SK-N-SH treated with all-trans-retinoic acid at 6 μM for 48 hours (cell line): ENCODE measurements at regions not wholly inside any gene's neighbourhood (a gene's known extent, or its start where the extent isn't known, plus 50 kb on each side); places are given as distances from the start of the nearest gene placed in this dataset.

Experiments used
- ARNTL ChIP-seq: fragments of 450-650 bp; formaldehyde crosslinking; IDR thresholded peaks from 2 replicates; pipeline ENCODE4 v1.5.0; 2020; ENCODE audit warnings: low read depth, mild to moderate bottlenecking, moderate library complexity, borderline replicate concordance
- CSRNP3 ChIP-seq: fragments of 250-450 bp; sonication (Bioruptor Pico); IDR thresholded peaks from 2 replicates; pipeline ENCODE4 v1.5.1; 2021; ENCODE audit warnings: mild to moderate bottlenecking, moderate library complexity
- ZFP3 ChIP-seq: fragments of 250-450 bp; sonication (Bioruptor Pico); IDR thresholded peaks from 2 replicates; pipeline ENCODE4 v1.5.0; 2020; ENCODE audit warnings: mild to moderate bottlenecking, moderate library complexity
- ZNF565 ChIP-seq: fragments of 450-650 bp; formaldehyde crosslinking; conservative IDR thresholded peaks from 2 replicates; pipeline ENCODE4 v1.5.0; 2020; ENCODE audit warnings: low read depth, mild to moderate bottlenecking, moderate library complexity
- TF ChIP-seq, protein P1 (sequence below): fragments of 250-450 bp; sonication (Bioruptor Pico); IDR thresholded peaks from 2 replicates; pipeline ENCODE4 v1.5.1; 2020; ENCODE audit warnings: low read depth, mild to moderate bottlenecking, moderate library complexity
- TF ChIP-seq, protein P2 (sequence below): fragments of 250-450 bp; sonication (Bioruptor Pico); IDR thresholded peaks from 2 replicates; pipeline ENCODE4 v1.8.0; 2020; ENCODE audit warnings: mild to moderate bottlenecking, moderate library complexity, borderline replicate concordance

GRCh38 chr2:188676010-188676400 lies 298.2 kb upstream of the COL3A1 start:
- TF ChIP-seq CSRNP3 (CRISPR knock-in tag) (no peak), ZNF565 (CRISPR knock-in tag) (no peak), ZFP3 (no peak), ARNTL (no peak)
- TF ChIP-seq, protein P1, sequence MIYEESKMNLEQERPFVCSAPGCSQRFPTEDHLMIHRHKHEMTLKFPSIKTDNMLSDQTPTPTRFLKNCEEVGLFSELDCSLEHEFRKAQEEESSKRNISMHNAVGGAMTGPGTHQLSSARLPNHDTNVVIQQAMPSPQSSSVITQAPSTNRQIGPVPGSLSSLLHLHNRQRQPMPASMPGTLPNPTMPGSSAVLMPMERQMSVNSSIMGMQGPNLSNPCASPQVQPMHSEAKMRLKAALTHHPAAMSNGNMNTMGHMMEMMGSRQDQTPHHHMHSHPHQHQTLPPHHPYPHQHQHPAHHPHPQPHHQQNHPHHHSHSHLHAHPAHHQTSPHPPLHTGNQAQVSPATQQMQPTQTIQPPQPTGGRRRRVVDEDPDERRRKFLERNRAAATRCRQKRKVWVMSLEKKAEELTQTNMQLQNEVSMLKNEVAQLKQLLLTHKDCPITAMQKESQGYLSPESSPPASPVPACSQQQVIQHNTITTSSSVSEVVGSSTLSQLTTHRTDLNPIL (CRISPR knock-in tag), result no peak
- TF ChIP-seq, protein P2, sequence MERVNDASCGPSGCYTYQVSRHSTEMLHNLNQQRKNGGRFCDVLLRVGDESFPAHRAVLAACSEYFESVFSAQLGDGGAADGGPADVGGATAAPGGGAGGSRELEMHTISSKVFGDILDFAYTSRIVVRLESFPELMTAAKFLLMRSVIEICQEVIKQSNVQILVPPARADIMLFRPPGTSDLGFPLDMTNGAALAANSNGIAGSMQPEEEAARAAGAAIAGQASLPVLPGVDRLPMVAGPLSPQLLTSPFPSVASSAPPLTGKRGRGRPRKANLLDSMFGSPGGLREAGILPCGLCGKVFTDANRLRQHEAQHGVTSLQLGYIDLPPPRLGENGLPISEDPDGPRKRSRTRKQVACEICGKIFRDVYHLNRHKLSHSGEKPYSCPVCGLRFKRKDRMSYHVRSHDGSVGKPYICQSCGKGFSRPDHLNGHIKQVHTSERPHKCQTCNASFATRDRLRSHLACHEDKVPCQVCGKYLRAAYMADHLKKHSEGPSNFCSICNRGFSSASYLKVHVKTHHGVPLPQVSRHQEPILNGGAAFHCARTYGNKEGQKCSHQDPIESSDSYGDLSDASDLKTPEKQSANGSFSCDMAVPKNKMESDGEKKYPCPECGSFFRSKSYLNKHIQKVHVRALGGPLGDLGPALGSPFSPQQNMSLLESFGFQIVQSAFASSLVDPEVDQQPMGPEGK (CRISPR knock-in tag), result peak; percentile 70; the same call in 1 of the 2 replicates
